ENCODE measurements at regions not wholly inside any gene's neighbourhood (a gene's known extent, or its start where the extent isn't known, plus 50 kb on each side); places are given as distances from the start of the nearest gene placed in this dataset.

DNA sequence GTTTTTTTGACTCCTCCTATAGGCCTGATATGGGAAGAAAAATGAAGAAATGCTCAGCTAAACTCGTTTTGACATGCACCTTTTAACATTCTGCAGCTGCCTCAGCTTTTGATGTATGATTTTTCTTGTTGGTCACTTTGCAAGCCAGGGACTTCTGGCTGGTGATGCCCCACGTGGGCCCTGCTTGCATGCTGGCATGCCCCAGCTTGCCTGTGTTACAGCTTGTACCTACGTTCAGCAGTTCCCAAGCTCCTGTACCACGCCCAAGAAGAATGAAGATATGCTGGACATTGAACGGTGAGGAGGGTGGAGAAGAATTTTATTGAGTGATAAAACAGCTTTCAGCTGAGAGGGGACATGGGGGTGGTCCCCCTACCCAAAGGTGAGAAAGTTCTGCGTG is 245.6 kb upstream of the FZD8 start:
- TF ChIP-seq, protein P1, sequence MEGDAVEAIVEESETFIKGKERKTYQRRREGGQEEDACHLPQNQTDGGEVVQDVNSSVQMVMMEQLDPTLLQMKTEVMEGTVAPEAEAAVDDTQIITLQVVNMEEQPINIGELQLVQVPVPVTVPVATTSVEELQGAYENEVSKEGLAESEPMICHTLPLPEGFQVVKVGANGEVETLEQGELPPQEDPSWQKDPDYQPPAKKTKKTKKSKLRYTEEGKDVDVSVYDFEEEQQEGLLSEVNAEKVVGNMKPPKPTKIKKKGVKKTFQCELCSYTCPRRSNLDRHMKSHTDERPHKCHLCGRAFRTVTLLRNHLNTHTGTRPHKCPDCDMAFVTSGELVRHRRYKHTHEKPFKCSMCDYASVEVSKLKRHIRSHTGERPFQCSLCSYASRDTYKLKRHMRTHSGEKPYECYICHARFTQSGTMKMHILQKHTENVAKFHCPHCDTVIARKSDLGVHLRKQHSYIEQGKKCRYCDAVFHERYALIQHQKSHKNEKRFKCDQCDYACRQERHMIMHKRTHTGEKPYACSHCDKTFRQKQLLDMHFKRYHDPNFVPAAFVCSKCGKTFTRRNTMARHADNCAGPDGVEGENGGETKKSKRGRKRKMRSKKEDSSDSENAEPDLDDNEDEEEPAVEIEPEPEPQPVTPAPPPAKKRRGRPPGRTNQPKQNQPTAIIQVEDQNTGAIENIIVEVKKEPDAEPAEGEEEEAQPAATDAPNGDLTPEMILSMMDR (IDR thresholded peaks at IDR 0.05; ENCODE audit: low read depth, low read length): no peak
- no peak for TF ChIP-seq EZH2phosphoT487 (IDR thresholded peaks at IDR 0.05; ENCODE audit: low read depth)

All from OCI-LY3 (cell line).